ENCODE measurements at regions not wholly inside any gene's neighbourhood (a gene's known extent, or its start where the extent isn't known, plus 50 kb on each side); places are given as distances from the start of the nearest gene placed in this dataset.

DNA sequence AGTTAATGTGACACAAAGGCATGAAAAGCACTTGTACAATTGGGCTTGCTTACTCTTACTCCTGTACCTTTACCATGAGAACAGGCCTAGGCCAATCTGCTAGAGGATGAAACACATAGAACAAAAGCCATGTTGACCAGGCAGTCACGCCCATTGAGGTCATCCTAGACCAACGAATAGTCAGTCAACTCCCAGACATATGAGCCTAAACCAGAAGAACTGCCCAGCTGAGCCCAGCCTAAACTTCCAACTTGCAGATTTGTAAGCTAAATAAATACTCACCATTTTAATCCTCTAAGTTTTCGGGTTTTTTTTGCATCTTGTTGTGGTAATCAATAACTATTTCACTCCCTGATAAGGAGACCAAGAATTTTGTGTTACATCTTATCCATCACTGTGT is 164.8 kb upstream of the ADRA1B start (continued):
- TF ChIP-seq, protein P1, sequence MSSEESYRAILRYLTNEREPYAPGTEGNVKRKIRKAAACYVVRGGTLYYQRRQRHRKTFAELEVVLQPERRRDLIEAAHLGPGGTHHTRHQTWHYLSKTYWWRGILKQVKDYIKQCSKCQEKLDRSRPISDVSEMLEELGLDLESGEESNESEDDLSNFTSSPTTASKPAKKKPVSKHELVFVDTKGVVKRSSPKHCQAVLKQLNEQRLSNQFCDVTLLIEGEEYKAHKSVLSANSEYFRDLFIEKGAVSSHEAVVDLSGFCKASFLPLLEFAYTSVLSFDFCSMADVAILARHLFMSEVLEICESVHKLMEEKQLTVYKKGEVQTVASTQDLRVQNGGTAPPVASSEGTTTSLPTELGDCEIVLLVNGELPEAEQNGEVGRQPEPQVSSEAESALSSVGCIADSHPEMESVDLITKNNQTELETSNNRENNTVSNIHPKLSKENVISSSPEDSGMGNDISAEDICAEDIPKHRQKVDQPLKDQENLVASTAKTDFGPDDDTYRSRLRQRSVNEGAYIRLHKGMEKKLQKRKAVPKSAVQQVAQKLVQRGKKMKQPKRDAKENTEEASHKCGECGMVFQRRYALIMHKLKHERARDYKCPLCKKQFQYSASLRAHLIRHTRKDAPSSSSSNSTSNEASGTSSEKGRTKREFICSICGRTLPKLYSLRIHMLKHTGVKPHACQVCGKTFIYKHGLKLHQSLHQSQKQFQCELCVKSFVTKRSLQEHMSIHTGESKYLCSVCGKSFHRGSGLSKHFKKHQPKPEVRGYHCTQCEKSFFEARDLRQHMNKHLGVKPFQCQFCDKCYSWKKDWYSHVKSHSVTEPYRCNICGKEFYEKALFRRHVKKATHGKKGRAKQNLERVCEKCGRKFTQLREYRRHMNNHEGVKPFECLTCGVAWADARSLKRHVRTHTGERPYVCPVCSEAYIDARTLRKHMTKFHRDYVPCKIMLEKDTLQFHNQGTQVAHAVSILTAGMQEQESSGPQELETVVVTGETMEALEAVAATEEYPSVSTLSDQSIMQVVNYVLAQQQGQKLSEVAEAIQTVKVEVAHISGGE (CRISPR knock-in tag; IDR thresholded peaks at IDR 0.05), result no peak
- no peak for TF ChIP-seq ESRRA (IDR thresholded peaks at IDR 0.05; ENCODE audit: low read length)
- TF ChIP-seq MTA3 (IDR thresholded peaks at IDR 0.05; ENCODE audit: borderline replicate concordance, low read length), result no peak
- no peak for TF ChIP-seq HDGF (IDR thresholded peaks at IDR 0.05)
- TF ChIP-seq NRF1 (conservative IDR thresholded peaks at IDR 0.05; ENCODE audit: low read depth, low read length), result no peak
- no peak for TF ChIP-seq KDM1A (IDR thresholded peaks at IDR 0.05; ENCODE audit: borderline replicate concordance)
- no peak for TF ChIP-seq SP1 (IDR thresholded peaks at IDR 0.05; ENCODE audit: low read depth, low read length)
- TF ChIP-seq, protein P2, sequence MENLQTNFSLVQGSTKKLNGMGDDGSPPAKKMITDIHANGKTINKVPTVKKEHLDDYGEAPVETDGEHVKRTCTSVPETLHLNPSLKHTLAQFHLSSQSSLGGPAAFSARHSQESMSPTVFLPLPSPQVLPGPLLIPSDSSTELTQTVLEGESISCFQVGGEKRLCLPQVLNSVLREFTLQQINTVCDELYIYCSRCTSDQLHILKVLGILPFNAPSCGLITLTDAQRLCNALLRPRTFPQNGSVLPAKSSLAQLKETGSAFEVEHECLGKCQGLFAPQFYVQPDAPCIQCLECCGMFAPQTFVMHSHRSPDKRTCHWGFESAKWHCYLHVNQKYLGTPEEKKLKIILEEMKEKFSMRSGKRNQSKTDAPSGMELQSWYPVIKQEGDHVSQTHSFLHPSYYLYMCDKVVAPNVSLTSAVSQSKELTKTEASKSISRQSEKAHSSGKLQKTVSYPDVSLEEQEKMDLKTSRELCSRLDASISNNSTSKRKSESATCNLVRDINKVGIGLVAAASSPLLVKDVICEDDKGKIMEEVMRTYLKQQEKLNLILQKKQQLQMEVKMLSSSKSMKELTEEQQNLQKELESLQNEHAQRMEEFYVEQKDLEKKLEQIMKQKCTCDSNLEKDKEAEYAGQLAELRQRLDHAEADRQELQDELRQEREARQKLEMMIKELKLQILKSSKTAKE (IDR thresholded peaks at IDR 0.05; ENCODE audit: low read depth, poor library complexity, severe bottlenecking), result no peak

Data from GM12878 (cell line).